ENCODE measurements at regions not wholly inside any gene's neighbourhood (a gene's known extent, or its start where the extent isn't known, plus 50 kb on each side); places are given as distances from the start of the nearest gene placed in this dataset.

- no peak for DNase-seq (ENCODE audit: low read depth in 2 of 2)
These were observed 59.3 kb upstream of the DIO3 start for GRCh38 chr14:101501858-101502615.

DNA sequence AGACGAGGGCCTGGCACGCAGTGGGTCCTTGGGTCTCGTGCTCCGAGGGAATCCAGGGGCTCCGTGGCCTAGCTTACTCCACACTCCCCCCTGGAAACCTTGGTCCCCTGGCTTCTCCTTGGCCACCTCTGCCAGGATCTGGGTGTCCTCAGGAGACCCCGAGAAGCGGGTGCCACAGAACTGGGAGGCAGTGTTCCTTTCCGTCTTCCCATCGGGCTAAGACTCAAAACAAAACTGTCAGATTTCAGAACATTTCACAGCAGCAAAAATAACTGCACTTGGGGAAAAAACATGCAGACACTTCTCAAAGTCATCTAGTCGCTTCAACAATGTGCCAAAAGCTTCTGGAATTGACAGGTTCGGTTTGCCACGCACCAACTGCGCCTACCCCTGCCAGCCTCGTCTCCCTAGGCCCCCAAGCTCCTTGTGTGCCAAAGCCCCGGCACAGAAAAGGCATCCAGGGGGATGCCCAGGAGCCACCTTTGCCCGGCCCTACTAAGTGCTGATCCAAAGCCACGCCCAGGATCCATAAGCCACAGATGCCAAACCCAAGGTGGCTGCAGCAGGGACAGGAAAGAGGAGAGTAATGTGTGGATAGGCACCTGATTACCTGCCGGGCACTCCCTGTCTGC lies 58.4 kb upstream of the DIO3 start:
- no peak for DNase-seq (ENCODE audit: low read depth in 2 of 2)

DNA sequence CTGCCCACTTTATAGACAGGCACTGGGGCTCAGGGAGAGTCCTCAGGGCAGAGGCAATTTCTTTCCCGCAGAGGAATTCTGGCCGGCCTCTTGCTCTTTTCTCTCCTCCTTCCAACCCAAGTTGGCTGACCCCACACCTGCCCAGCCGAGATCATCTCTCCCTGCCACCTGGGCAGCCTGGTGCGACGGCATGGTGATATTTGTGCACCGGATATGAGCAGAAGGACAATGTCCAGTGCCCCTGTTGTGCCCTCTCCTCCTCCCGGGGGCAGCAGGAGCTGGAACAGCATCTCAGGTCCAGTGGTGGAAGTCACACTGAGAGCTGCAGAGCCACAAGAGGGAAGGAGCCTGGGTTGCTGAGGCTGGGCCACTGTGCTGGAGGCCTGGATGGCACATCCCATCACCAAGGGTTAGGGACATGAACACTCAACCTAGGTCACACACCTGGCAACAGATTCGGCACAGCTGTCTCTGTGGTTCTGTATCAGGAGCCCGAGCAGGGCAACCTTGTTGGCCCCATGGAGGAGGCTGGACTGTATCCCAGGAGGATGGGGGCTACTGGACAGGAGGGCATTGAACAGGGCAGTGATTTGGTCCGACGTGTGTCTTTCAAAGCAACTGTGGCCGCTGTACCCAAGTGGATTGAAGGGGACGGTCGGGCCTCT lies 57.7 kb upstream of the DIO3 start:
- DNase-seq (ENCODE audit: low read depth in 2 of 2): no peak

DNA sequence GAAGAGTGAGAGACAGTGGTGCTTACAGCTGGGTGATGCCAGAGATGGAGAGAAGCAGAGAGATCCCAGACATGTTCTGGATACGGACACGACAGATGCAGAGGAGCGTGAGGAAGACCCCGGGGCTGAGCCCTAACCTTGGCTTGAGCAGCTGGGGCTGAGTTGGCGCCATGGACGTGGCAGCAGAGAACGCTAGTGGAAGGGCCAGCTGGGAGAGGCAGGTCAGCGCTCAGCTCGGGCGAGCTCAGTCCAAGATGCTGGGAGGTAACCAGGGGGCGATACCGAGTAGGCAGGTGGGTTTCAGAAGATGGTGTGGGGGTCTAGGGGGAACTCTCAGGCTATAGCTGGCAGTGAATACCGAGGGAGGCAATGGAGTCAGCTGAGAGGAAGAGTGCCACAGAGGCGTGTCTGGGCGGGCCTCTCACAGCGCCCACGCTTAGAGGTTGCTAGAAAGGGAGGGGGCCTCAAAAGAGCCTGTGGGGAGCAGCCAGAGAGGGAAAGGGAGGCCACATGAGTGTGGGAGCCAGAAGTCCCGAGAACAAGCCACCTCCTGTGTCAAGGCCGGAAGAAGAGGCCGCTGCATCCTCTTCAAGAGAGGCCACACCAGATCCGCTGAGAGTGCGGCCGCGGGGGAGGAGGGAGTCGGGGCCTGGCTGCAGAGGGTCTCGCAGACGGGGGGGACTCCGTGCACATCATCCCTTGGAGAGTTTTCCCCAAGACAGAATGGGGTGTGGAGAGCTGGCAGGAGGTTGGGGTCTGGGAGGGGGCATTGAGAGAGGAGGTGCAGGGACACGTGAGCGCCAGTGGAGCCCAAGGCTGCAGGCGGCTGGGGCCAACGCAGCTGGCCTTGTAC lies 57.0 kb upstream of the DIO3 start:
- DNase-seq (ENCODE audit: low read depth in 2 of 2): no peak

DNA sequence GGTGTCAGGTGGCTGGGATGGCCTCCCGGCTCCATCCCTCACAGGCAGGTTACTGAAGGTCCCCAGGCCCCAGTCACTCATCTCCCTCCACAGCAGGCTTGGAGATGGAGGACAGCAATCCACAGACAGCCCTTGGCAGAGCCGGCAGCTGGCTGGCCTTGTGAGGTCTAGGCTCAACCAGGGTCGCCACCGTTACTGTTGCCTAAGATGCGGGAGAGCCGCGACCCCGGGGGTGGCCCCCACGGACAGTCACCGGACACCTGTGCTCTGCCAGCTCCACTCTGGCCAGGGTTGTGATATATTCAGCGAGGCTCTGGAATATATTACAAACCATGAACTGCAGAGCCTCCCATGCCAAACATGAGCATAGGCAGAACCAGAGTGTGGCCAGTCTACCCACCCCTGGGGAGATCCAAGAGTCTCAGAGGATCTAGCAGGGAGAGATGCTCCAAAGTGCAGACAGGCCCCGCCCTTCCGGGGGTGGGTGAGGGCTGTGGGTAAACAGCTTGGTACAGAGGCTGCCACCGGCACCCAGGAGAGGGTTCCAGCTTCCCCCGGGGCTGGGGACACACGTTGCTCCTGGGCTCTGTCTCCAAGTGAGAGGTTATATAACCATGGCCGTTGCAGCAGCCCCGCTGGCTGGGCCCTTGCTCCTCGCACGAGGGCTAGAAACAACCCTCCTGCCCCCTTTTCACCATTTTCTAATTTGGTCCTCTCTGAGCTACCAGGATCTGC lies 55.9 kb upstream of the DIO3 start:
- no peak for DNase-seq (ENCODE audit: low read depth in 2 of 2)

GRCh38 chr14:101506211-101506925 lies 54.9 kb upstream of the DIO3 start:
- DNase-seq (ENCODE audit: low read depth in 2 of 2): no peak

- no peak for DNase-seq (ENCODE audit: low read depth in 2 of 2)
These were observed 54.1 kb upstream of the DIO3 start for GRCh38 chr14:101506926-101507835.

GRCh38 chr14:101507836-101508150 lies 53.5 kb upstream of the DIO3 start:
- DNase-seq (ENCODE audit: low read depth in 2 of 2): no peak

DNA sequence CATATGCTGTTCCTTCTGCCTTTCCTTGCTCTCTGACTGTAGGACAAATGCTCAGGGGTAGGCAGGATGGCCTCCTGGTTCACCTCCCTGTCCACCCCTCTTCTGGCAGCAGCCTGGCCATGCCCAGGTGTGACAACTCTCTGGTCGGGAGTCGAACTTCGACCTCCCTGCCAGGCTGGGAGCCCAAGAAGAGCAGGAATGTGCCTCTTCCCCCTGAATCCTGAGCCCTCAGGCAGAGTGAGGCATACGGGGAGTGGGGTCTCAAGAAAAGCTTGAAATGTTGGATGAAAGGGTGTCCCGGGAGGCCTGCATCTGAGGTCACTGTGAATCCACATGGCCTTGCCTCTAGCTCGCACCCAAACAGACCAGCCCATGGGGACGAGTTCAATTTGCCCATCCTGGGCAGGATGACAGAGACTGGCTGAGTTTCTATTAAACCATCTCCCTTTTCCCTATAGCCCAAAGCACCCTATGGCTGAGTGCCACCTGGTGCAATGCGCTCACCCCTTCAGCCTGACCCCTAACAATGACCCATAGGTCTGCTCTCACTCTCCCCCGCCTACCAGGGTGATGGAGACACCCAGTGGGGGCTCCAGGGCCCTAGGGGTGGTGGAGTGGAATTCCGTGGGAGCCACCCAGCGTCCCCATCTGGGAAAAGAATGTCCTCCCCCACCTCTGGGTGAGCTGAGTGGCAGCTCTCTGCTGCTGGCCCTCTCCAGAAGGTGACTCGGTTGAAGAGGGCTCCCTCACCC lies 52.9 kb upstream of the DIO3 start:
- no peak for DNase-seq (ENCODE audit: low read depth in 2 of 2)

GRCh38 chr14:101508948-101509729 lies 52.2 kb upstream of the DIO3 start:
- DNase-seq (ENCODE audit: low read depth in 2 of 2): no peak

- DNase-seq (ENCODE audit: low read depth in 2 of 2): no peak
These were observed 51.4 kb upstream of the DIO3 start for GRCh38 chr14:101509730-101510371.

DNA sequence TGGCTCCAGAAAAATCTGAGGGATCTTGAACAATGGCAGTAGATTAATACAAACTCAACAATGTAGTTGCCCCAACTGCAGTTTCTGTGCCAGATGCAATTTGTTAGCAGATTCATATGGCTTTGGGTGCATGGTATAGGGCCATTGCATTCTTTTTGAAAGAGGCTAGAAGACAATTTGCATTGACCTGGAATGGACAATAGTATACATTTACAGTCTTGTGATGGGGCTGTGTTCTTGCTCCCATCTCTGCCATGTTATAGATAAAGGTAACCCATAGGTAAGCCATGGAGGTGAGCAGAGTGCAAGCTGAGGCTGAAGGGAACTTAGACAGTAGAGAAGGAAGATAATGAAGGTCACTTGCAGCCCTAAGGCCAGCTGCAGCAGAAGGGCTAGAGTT lies 50.1 kb upstream of the DIO3 start:
- DNase-seq (ENCODE audit: low read depth in 2 of 2): no peak
